GM23338 (cell line): ENCODE measurements at regions not wholly inside any gene's neighbourhood (a gene's known extent, or its start where the extent isn't known, plus 50 kb on each side); places are given as distances from the start of the nearest gene placed in this dataset.

ENCODE experiments used
- CREB1 ChIP-seq: fragments of 250-450 bp; sonication (Bioruptor Pico); IDR thresholded peaks from 2 replicates; pipeline ENCODE4 v1.5.0; 2020; ENCODE audit warnings: low read depth, mild to moderate bottlenecking, moderate library complexity
- EZH2 ChIP-seq: fragments of 200-600 bp; sonication (generic); IDR thresholded peaks from one replicate; pipeline ENCODE4 v1.8.0; 2017; ENCODE audit warnings: antibody characterized with exemption, mild to moderate bottlenecking, low read depth; ENCODE audit not compliant: unreplicated experiment
- EZH2phosphoT487 ChIP-seq: fragments of 200-600 bp; sonication (generic); IDR thresholded peaks from one replicate; pipeline ENCODE4 v1.8.1; 2018; ENCODE audit warnings: antibody characterized with exemption; ENCODE audit not compliant: unreplicated experiment
- JUNB ChIP-seq: IDR thresholded peaks from one replicate; pipeline ENCODE4 v1.6.1; 2016; ENCODE audit warnings: antibody characterized with exemption; ENCODE audit not compliant: unreplicated experiment
- NANOG ChIP-seq: IDR thresholded peaks from 2 replicates; pipeline ENCODE4 v1.6.1; 2016; ENCODE audit warnings: antibody characterized with exemption, borderline replicate concordance
- POLR2AphosphoS5 ChIP-seq: IDR thresholded peaks from 2 replicates; pipeline ENCODE4 v1.6.1; 2016; ENCODE audit warnings: antibody characterized with exemption, low read depth
- ZNF114 ChIP-seq: fragments of 250-450 bp; sonication (Bioruptor Pico); IDR thresholded peaks from 2 replicates; pipeline ENCODE4 v1.5.0; 2020; ENCODE audit warnings: mild to moderate bottlenecking, moderate library complexity
- TF ChIP-seq, protein P1 (sequence below), 2 experiments: fragments of 200-600 bp in 1 of 2; sonication (generic) in 1 of 2; conservative IDR thresholded peaks; 2 replicates each; pipeline versions ENCODE4 v1.5.1 to v1.6.1; 2016 to 2017; ENCODE audit warnings: antibody characterized with exemption in 2 of 2, low read depth in 2 of 2, mild to moderate bottlenecking in 2 of 2, moderate library complexity in 1 of 2
- TF ChIP-seq, protein P2 (sequence below): IDR thresholded peaks from one replicate; pipeline ENCODE4 v1.6.1; 2018; ENCODE audit warnings: antibody characterized with exemption; ENCODE audit not compliant: unreplicated experiment
- TF ChIP-seq, protein P3 (sequence below): IDR thresholded peaks from 2 replicates; pipeline ENCODE4 v1.6.1; 2016; ENCODE audit warnings: antibody characterized with exemption

DNA sequence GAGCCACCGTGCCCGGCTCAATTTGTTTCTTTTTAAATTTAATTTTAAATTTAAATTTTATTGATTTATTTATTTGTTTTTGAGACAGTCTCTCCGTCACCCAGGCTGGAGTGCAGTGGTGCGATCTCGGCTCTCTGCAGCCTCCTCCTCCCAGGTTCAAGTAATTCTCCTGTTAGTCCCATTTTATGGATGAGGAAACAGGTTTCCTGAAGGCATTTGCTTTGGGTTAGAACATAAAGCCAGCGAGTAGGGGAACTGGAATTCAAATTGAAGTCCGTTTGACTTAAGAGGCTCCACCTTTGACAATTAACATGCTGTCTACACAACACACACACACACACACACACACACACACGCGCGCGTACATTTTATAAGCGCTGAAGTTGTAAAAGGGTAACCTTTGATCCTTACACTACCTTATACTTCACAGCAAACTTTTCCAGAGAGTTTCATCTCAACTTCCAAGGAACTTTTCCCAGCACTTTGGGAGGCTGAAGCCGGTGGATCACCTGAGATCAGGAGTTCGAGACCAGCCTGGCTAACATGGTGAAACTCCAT, 232.0 kb downstream of the BCAS1 start:
- TF ChIP-seq, protein P1, sequence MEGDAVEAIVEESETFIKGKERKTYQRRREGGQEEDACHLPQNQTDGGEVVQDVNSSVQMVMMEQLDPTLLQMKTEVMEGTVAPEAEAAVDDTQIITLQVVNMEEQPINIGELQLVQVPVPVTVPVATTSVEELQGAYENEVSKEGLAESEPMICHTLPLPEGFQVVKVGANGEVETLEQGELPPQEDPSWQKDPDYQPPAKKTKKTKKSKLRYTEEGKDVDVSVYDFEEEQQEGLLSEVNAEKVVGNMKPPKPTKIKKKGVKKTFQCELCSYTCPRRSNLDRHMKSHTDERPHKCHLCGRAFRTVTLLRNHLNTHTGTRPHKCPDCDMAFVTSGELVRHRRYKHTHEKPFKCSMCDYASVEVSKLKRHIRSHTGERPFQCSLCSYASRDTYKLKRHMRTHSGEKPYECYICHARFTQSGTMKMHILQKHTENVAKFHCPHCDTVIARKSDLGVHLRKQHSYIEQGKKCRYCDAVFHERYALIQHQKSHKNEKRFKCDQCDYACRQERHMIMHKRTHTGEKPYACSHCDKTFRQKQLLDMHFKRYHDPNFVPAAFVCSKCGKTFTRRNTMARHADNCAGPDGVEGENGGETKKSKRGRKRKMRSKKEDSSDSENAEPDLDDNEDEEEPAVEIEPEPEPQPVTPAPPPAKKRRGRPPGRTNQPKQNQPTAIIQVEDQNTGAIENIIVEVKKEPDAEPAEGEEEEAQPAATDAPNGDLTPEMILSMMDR (conservative IDR thresholded peaks at IDR 0.05; ENCODE audit: low read depth in 2 of 2): no peak
- no peak for TF ChIP-seq JUNB
- no peak for TF ChIP-seq EZH2
- TF ChIP-seq, protein P2, sequence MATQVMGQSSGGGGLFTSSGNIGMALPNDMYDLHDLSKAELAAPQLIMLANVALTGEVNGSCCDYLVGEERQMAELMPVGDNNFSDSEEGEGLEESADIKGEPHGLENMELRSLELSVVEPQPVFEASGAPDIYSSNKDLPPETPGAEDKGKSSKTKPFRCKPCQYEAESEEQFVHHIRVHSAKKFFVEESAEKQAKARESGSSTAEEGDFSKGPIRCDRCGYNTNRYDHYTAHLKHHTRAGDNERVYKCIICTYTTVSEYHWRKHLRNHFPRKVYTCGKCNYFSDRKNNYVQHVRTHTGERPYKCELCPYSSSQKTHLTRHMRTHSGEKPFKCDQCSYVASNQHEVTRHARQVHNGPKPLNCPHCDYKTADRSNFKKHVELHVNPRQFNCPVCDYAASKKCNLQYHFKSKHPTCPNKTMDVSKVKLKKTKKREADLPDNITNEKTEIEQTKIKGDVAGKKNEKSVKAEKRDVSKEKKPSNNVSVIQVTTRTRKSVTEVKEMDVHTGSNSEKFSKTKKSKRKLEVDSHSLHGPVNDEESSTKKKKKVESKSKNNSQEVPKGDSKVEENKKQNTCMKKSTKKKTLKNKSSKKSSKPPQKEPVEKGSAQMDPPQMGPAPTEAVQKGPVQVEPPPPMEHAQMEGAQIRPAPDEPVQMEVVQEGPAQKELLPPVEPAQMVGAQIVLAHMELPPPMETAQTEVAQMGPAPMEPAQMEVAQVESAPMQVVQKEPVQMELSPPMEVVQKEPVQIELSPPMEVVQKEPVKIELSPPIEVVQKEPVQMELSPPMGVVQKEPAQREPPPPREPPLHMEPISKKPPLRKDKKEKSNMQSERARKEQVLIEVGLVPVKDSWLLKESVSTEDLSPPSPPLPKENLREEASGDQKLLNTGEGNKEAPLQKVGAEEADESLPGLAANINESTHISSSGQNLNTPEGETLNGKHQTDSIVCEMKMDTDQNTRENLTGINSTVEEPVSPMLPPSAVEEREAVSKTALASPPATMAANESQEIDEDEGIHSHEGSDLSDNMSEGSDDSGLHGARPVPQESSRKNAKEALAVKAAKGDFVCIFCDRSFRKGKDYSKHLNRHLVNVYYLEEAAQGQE: no peak
- TF ChIP-seq POLR2AphosphoS5: no peak
- TF ChIP-seq, protein P3, sequence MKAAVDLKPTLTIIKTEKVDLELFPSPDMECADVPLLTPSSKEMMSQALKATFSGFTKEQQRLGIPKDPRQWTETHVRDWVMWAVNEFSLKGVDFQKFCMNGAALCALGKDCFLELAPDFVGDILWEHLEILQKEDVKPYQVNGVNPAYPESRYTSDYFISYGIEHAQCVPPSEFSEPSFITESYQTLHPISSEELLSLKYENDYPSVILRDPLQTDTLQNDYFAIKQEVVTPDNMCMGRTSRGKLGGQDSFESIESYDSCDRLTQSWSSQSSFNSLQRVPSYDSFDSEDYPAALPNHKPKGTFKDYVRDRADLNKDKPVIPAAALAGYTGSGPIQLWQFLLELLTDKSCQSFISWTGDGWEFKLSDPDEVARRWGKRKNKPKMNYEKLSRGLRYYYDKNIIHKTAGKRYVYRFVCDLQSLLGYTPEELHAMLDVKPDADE: no peak
- TF ChIP-seq EZH2phosphoT487: no peak
- no peak for TF ChIP-seq NANOG
- TF ChIP-seq CREB1 (CRISPR knock-in tag): no peak
- TF ChIP-seq ZNF114: no peak
